PC-3 (cell line): ENCODE measurements at regions not wholly inside any gene's neighbourhood (a gene's known extent, or its start where the extent isn't known, plus 50 kb on each side); places are given as distances from the start of the nearest gene placed in this dataset.
A peak's percentile ranks its signal among the peaks of the same experiment; 100 is the strongest.

Experiments used
- ATAC-seq: fragments of 200-7000 bp; cut with Tn5 transposase; 2 replicates; pipeline ENCODE4 v1.9.1; 2020; ENCODE audit warnings: mild to moderate bottlenecking, moderate library complexity
- BruUV-seq: library from RNA; stranded (reverse); fragments of 400-500 nt; replicated peaks from 2 replicates; lab custom pipeline; 2021; lab: Mats Ljungman, UMichigan
- CTCF ChIA-PET: fragments of 300-600 bp; sonication (Branson Sonifier 250); formaldehyde crosslinking; loops from one replicate; lab custom pipeline; 2022; ENCODE audit warnings: antibody characterized with exemption; lab: Charles Lee
- POLR2A ChIA-PET: fragments of 300-600 bp; sonication (Branson Sonifier 250); formaldehyde crosslinking; loops from one replicate; lab custom pipeline; 2022; ENCODE audit warnings: antibody characterized with exemption; ENCODE audit not compliant: unreplicated experiment; lab: Charles Lee
- DNase-seq: peaks from one replicate; pipeline ENCODE4 v3.0.0-alpha.2; 2015
- H2AFZ ChIP-seq: fragments of 300-600 bp; sonication (generic); 2 replicates; pipeline ENCODE4 v1.6.0; 2016; ENCODE audit warnings: antibody characterized with exemption, low read length
- H3F3A ChIP-seq: fragments of 300-600 bp; sonication (generic); one replicate; pipeline ENCODE4 v1.6.0; 2017; ENCODE audit warnings: antibody characterized with exemption, low read length, control low read depth, mild to moderate bottlenecking; ENCODE audit not compliant: unreplicated experiment
- H3K27ac ChIP-seq: fragments of 300-600 bp; sonication (generic); 2 replicates; pipeline ENCODE4 v1.5.1; 2016; ENCODE audit warnings: mild to moderate bottlenecking, low read length
- H3K27me3 ChIP-seq: fragments of 300-600 bp; sonication (generic); 2 replicates; pipeline ENCODE4 v1.6.1; 2016; ENCODE audit warnings: low read length, mixed read lengths
- H3K36me3 ChIP-seq: fragments of 300-600 bp; sonication (generic); 2 replicates; pipeline ENCODE4 v1.6.1; 2016; ENCODE audit warnings: low read depth, mixed run types, low read length, mixed read lengths
- H3K4me1 ChIP-seq: fragments of 300-600 bp; sonication (generic); 2 replicates; pipeline ENCODE4 v1.5.1; 2016; ENCODE audit warnings: low read length; ENCODE audit not compliant: insufficient read depth
- H3K4me2 ChIP-seq: fragments of 300-600 bp; sonication (generic); 2 replicates; pipeline ENCODE4 v1.6.0; 2016; ENCODE audit warnings: low read length
- H3K4me3 ChIP-seq: fragments of 300-600 bp; sonication (generic); 2 replicates; pipeline ENCODE4 v1.5.1; 2016; ENCODE audit warnings: mild to moderate bottlenecking, low read length, mixed read lengths
- H3K79me2 ChIP-seq: fragments of 300-600 bp; sonication (generic); 2 replicates; pipeline ENCODE4 v1.6.1; 2017; ENCODE audit warnings: low read length, mixed read lengths
- H3K9ac ChIP-seq: fragments of 300-600 bp; sonication (generic); 2 replicates; pipeline ENCODE4 v1.6.0; 2016; ENCODE audit warnings: mild to moderate bottlenecking, low read length
- H3K9me2 ChIP-seq: fragments of 300-600 bp; sonication (generic); replicated peaks from 2 replicates; pipeline ENCODE4 v1.6.1; 2016; ENCODE audit warnings: mixed run types, low read length, mixed read lengths
- H3K9me3 ChIP-seq: fragments of 300-600 bp; sonication (generic); 2 replicates; pipeline ENCODE4 v1.6.1; 2016; ENCODE audit warnings: low read length, mixed read lengths
- H4K20me1 ChIP-seq: fragments of 300-600 bp; sonication (generic); 2 replicates; pipeline ENCODE4 v1.6.1; 2016; ENCODE audit warnings: low read length, mixed read lengths
- EZH2 ChIP-seq: fragments of 300-600 bp; sonication (generic); IDR thresholded peaks from one replicate; pipeline ENCODE4 v1.6.1; 2017; ENCODE audit warnings: antibody characterized with exemption, mild to moderate bottlenecking, low read length; ENCODE audit not compliant: unreplicated experiment
- EZH2phosphoT487 ChIP-seq: fragments of 300-600 bp; sonication (generic); IDR thresholded peaks from 2 replicates; pipeline ENCODE4 v1.6.1; 2018; ENCODE audit warnings: mild to moderate bottlenecking, antibody characterized with exemption, low read length, borderline replicate concordance
- intact Hi-C: fragments of 100-400 bp; cut with micrococcal nuclease; formaldehyde crosslinking; loops from 2 replicates; pipeline ENCODE4 v1.9.0; 2023
- TF ChIP-seq, protein P1 (sequence below): fragments of 300-600 bp; sonication (generic); conservative IDR thresholded peaks from 2 replicates; pipeline ENCODE4 v1.5.1; 2017; ENCODE audit warnings: antibody characterized with exemption, low read depth, mild to moderate bottlenecking, low read length

DNA sequence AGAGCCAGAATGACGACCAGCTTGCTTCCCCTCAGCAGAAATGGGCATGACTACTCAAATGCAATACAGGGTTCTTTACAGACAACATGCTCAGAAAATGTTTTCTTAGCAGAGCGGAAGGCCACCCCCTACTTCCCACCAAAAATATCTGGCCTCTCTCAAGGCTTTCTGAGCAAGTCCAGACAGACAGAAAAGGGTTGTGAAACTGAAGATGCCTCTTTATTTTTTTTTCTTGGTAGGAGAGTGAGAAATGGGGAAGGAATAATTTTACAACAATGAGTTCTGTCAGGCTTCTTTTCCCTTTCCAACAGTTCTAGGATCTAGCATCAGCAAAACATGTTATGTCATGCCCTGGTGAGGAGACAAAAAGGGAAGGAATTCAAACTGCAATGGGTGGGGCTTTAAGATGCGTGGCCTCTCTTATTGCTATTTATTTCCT lies 172.0 kb upstream of the CAMK1G start:
- DNase-seq (no peak), ATAC-seq (no peak)
- Histone ChIP-seq H3K4me3 (no peak overlapping the region), H3K9me3 (no peaks in the 10 kb centered on the region), H3K27me3 (no peaks in the 10 kb centered on the region), H3K36me3 (no peaks in the 10 kb centered on the region), H3K4me1 (peaks cover 65% of the 10 kb centered on the region), H3K27ac (no peak overlapping the region), H3F3A (peaks cover 9% of the 10 kb centered on the region), H3K9me2 (no peaks in the 10 kb centered on the region), H4K20me1 (no peaks in the 10 kb centered on the region), H3K9ac (no peak overlapping the region), H3K4me2 (no peak overlapping the region), H2AFZ (peak overlapping the region; percentile 33), H3K79me2 (no peaks in the 10 kb centered on the region)
- no peak for TF ChIP-seq EZH2phosphoT487
- intact Hi-C loops = no loop called here
- BruUV-seq = no TSS peak
- ChIA-PET CTCF (no interaction called here), POLR2A (interaction anchor here (0.6 kb wide), 1 partner anchor 1547 kb away, joined by 3 read pairs; no protein-coding TSS in a partner anchor)

DNA sequence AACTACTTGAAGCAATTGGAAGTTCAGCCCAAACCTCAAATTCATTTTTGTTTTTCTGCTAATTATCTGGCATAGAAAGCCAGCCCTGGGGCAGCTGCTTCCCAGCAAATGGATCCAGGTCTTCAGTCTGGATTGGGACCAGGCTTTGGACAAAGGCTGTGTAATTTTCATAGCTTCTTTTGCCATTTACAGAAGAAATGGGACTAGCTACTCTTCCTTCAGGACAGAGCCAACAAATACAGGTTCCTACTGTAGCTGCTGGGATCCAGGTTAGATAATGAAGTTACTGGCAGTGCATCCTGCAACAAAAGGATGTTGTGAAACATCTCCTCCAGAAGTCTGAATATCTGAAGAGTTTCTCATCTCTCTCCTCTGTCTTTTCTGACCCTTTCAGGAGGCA lies 171.5 kb upstream of the CAMK1G start:
- no peaks in the 10 kb centered on the region for H3K27me3 ChIP-seq
- H3F3A ChIP-seq = peaks cover 9% of the 10 kb centered on the region
- intact Hi-C loops = no loop called here
- H3K4me3 ChIP-seq = no peak overlapping the region
- no peaks in the 10 kb centered on the region for H3K36me3 ChIP-seq
- no peaks in the 10 kb centered on the region for H3K9me3 ChIP-seq
- POLR2A ChIA-PET = no interaction called here
- peak overlapping the region; percentile 33; the same call in 1 of the 2 replicates for H2AFZ ChIP-seq
- no peak for TF ChIP-seq EZH2
- TF ChIP-seq, protein P1, sequence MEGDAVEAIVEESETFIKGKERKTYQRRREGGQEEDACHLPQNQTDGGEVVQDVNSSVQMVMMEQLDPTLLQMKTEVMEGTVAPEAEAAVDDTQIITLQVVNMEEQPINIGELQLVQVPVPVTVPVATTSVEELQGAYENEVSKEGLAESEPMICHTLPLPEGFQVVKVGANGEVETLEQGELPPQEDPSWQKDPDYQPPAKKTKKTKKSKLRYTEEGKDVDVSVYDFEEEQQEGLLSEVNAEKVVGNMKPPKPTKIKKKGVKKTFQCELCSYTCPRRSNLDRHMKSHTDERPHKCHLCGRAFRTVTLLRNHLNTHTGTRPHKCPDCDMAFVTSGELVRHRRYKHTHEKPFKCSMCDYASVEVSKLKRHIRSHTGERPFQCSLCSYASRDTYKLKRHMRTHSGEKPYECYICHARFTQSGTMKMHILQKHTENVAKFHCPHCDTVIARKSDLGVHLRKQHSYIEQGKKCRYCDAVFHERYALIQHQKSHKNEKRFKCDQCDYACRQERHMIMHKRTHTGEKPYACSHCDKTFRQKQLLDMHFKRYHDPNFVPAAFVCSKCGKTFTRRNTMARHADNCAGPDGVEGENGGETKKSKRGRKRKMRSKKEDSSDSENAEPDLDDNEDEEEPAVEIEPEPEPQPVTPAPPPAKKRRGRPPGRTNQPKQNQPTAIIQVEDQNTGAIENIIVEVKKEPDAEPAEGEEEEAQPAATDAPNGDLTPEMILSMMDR = no peak
- TF ChIP-seq EZH2phosphoT487 = no peak
- H3K9ac ChIP-seq = no peak overlapping the region
- no peak overlapping the region for H3K27ac ChIP-seq
- peaks cover 63% of the 10 kb centered on the region for H3K4me1 ChIP-seq
- no peaks in the 10 kb centered on the region for H4K20me1 ChIP-seq
- CTCF ChIA-PET = interaction anchor here (0.6 kb wide), 1 partner anchor 16 kb away, joined by 3 read pairs; no protein-coding TSS in a partner anchor
- ATAC-seq (no peak), DNase-seq (no peak)
- H3K4me2 ChIP-seq = no peak overlapping the region
- no peaks in the 10 kb centered on the region for H3K9me2 ChIP-seq
- BruUV-seq = no TSS peak
- H3K79me2 ChIP-seq = no peaks in the 10 kb centered on the region

DNA sequence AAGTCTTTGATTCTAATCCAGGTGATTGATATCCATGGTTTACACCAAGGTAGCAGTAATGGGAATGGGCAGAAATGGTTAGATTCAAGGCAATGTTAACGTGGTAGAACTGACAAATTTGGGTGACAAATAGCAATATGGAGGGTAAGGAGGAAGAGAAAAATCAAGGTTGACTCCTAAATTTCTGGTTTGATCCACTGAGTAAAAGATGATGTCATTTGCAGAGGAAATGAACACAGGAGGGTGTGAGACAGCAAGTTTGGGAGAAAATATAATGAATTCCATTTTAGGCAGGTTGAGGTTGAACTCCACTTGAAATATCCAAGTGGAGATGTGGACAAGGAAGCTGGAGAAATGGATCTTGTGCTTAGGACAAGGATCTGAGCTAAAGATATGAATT lies 170.9 kb upstream of the CAMK1G start:
- H2AFZ ChIP-seq = no peak overlapping the region
- H3K4me3 ChIP-seq = no peak overlapping the region
- intact Hi-C loops = no loop called here
- no peak for DNase-seq
- no peaks in the 10 kb centered on the region for H3K36me3 ChIP-seq
- peaks cover 63% of the 10 kb centered on the region for H3K4me1 ChIP-seq
- no peaks in the 10 kb centered on the region for H3K27me3 ChIP-seq
- no peaks in the 10 kb centered on the region for H3K9me3 ChIP-seq
- H3K9me2 ChIP-seq = no peaks in the 10 kb centered on the region
- no peaks in the 10 kb centered on the region for H3K79me2 ChIP-seq
- H3K4me2 ChIP-seq = no peak overlapping the region
- no TSS peak for BruUV-seq
- H4K20me1 ChIP-seq = no peaks in the 10 kb centered on the region
- ATAC-seq = no peak
- ChIA-PET CTCF (no interaction called here), POLR2A (no interaction called here)
- H3K9ac ChIP-seq = no peak overlapping the region
- no peak overlapping the region for H3K27ac ChIP-seq
- peaks cover 9% of the 10 kb centered on the region for H3F3A ChIP-seq
- TF ChIP-seq EZH2 (no peak), EZH2phosphoT487 (no peak)
- TF ChIP-seq, protein P1 = no peak
